Spinal cord (tissue), 9 donors: ENCODE measurements at regions not wholly inside any gene's neighbourhood (a gene's known extent, or its start where the extent isn't known, plus 50 kb on each side); places are given as distances from the start of the nearest gene placed in this dataset.

Experiments used
- DNase-seq, 6 donors: peaks; one replicate each; pipeline versions ENCODE4 v3.0.0 to v3.0.0-alpha.2; 2013 to 2015; ENCODE audit warnings: low spot score in 6 of 6, low read depth in 4 of 6
- H3K27ac ChIP-seq: one replicate; pipeline ENCODE4 v1.5.1; 2013; ENCODE audit warnings: low read depth, low read length, control low read depth
- H3K27me3 ChIP-seq: one replicate; pipeline ENCODE4 v1.6.1; 2013; ENCODE audit warnings: low read length; ENCODE audit not compliant: control insufficient read depth, insufficient read depth
- H3K36me3 ChIP-seq: one replicate; pipeline ENCODE4 v1.6.1; 2013; ENCODE audit warnings: low read length; ENCODE audit not compliant: control insufficient read depth, insufficient read depth
- H3K4me1 ChIP-seq: one replicate; pipeline ENCODE4 v1.6.1; 2013; ENCODE audit warnings: low read length; ENCODE audit not compliant: control insufficient read depth, insufficient read depth
- H3K4me3 ChIP-seq: one replicate; pipeline ENCODE4 v1.5.1; 2013; ENCODE audit warnings: low read depth, low read length, control low read depth
- H3K9me3 ChIP-seq: one replicate; pipeline ENCODE4 v1.6.1; 2013; ENCODE audit warnings: low read length; ENCODE audit not compliant: control insufficient read depth, insufficient read depth
- WGBS: methylation state at CpG from one replicate; pipeline ENCODE4 v1.1.5; 2013; ENCODE audit warnings: missing lambda C conversion rate; ENCODE audit not compliant: insufficient coverage; 5-methylcytosine and 5-hydroxymethylcytosine counted together
- donor health status: healthy.

DNA sequence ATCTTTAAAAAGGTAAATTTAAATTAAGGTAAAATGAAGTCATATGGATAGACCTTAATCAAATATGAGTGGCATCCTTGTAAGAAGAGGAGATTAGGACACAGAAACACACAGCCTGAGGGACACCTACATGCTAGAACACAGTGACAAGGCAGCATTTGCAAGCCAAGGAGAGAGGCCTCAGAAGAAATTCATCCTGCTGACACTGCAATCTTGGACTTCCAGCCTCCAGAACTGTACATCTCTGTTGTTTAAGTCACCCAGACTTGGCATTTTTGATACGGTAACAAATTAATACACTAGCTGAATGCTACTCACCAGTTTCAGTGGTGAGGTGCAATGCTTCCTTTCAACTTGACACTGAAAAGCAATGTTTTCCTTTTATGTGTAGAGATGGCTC lies 305.0 kb downstream of the TDRD15 start:
- DNase-seq: no peak
- no peaks in the 10 kb centered on the region for H3K27me3 ChIP-seq
- whole genome bisulfite sequencing: no CpG with 5 or more reads among the region's 1 CpG

DNA sequence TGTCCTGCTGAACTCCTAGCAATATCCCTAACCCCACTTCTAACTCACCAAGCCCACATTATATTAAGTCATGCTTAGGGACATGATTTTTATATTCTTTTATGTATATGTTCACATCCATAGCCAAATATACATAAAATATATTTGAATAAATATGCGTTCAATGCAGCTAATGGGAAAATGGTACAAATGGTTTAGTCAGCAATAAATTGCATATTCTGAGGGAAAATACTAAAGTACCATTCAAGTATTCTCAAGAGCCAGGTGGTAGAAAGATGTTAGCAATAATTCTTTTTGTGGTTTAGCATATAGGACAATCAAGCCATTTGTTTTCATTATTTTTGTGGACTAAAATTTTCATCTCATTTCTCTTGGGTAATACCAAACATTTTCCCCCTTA lies 306.0 kb downstream of the TDRD15 start:
- Histone ChIP-seq H3K36me3 (no peaks in the 10 kb centered on the region), H3K27me3 (no peaks in the 10 kb centered on the region), H3K4me3 (no peak overlapping the region), H3K27ac (no peak overlapping the region), H3K9me3 (peaks cover 1% of the 10 kb centered on the region), H3K4me1 (peaks cover 3% of the 10 kb centered on the region)
- DNase-seq: no peak
- no CpG with 5 or more reads among the region's 1 CpG for WGBS

More for the DNA sequence above, 305.0 kb downstream of the TDRD15 start:
- Histone ChIP-seq H3K9me3 (no peaks in the 10 kb centered on the region), H3K4me1 (peaks cover 3% of the 10 kb centered on the region), H3K36me3 (no peaks in the 10 kb centered on the region), H3K27ac (no peak overlapping the region), H3K4me3 (no peak overlapping the region)

DNA sequence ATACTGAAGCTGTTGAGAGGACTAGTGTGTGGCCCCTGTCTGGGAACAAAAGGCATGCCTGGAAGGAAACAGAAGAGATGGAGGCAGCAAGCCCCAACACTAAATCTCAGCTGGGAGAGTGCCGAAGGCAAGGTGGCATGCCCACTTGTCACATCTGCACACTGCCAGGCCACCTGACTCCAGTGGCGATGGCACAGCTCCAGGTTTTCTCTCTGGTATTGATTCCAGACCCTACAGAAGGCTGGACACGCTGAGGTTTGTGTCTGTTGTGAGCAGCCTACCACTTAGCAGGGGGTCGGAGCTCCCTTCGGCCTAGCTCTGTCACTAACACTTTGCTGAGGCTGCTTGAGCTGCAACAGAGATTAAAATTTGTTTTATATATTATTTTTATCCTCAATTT lies 307.3 kb downstream of the TDRD15 start:
- H3K9me3 ChIP-seq: peaks cover 1% of the 10 kb centered on the region
- H3K27me3 ChIP-seq: no peaks in the 10 kb centered on the region
- H3K4me1 ChIP-seq: peaks cover 3% of the 10 kb centered on the region
- H3K27ac ChIP-seq: no peak overlapping the region
- H3K36me3 ChIP-seq: no peaks in the 10 kb centered on the region
- H3K4me3 ChIP-seq: no peak overlapping the region
- peak in 1 of 6 donors; percentile 8 for DNase-seq
- WGBS: 72% methylated on average over 3 of the region's 5 CpGs

DNA sequence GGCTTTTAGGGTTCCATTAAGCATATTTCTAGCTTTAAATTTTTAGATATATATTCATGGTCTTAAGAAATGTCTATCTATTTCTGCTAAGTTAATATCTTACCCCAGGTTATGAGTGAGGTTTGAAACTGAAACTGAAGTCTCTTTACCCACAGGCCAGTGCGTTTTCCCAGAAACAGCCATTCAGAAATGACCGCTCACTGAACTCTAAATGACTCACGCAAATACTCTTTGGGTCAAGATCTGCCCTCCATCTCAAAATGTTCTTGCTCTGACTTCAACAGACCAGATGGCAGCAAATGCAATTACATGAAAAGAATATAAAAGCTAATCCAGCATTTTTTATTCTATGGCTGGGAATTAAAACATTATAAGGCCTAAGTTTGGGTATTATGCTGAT lies 315.2 kb downstream of the TDRD15 start:
- no peaks in the 10 kb centered on the region for H3K27me3 ChIP-seq
- H3K36me3 ChIP-seq: no peaks in the 10 kb centered on the region
- no CpG with 5 or more reads among the region's 3 CpGs for WGBS
- H3K27ac ChIP-seq: no peak overlapping the region
- peaks cover 1% of the 10 kb centered on the region for H3K9me3 ChIP-seq
- H3K4me3 ChIP-seq: no peak overlapping the region
- no peaks in the 10 kb centered on the region for H3K4me1 ChIP-seq
- peak in 1 of 6 donors; percentile 21 for DNase-seq

DNA sequence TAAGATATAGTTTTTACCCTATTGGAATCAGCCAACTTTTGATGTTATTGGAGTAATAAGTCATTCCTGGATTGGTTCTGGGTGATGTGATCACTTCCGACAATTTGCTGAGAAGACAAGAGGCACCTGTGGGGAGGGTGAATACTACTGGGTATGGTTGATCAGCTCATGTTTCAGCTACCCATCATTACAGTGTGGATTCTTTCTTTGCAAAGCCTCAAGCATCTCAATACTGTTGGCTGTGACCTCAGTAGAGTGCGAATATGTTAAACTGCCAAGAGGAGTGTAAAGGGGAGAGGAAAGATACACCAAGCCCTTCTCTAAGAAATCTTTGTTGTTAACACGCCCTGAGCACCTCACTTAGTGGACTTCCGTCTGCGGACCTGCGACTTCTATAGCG lies 317.7 kb downstream of the TDRD15 start:
- no peaks in the 10 kb centered on the region for H3K4me1 ChIP-seq
- H3K4me3 ChIP-seq: no peak overlapping the region
- no peaks in the 10 kb centered on the region for H3K27me3 ChIP-seq
- H3K9me3 ChIP-seq: no peaks in the 10 kb centered on the region
- no peak overlapping the region for H3K27ac ChIP-seq
- WGBS: 100% methylated on average over 1 of the region's 7 CpGs
- no peaks in the 10 kb centered on the region for H3K36me3 ChIP-seq
- DNase-seq: no peak

DNA sequence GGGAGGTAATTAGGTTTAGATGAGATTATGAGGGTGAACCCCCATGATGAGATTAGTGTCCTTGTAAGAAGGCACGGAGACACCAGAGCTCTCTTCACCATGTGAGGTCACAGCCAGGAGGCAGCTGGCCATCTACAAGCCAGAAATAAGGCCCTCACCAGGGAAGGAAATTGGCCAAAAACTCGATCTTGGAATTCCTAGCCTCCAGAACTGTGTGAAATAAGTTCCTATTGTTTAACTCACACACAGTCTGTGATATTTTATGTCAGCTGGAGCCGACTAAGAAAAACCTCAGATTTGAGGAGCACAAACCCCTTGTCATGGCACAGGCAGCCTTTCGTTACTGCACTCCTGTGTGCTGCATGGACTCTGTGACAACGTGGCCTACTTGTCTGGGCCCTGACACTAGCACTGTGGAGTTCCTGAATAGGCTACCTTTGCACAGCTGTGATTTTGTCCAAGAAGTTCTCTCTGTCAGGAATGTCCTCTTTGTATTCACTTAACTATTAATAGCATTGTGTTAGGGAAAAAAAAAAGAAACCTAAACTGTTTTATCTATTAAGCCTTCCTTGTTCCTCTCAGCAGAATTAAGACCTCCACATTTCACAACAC lies 319.8 kb downstream of the TDRD15 start:
- no peaks in the 10 kb centered on the region for H3K9me3 ChIP-seq
- WGBS: 47% methylated on average over 3 of the region's 5 CpGs
- H3K36me3 ChIP-seq: no peaks in the 10 kb centered on the region
- no peak overlapping the region for H3K27ac ChIP-seq
- H3K4me3 ChIP-seq: no peak overlapping the region
- DNase-seq: no peak
- no peaks in the 10 kb centered on the region for H3K27me3 ChIP-seq
- no peaks in the 10 kb centered on the region for H3K4me1 ChIP-seq

DNA sequence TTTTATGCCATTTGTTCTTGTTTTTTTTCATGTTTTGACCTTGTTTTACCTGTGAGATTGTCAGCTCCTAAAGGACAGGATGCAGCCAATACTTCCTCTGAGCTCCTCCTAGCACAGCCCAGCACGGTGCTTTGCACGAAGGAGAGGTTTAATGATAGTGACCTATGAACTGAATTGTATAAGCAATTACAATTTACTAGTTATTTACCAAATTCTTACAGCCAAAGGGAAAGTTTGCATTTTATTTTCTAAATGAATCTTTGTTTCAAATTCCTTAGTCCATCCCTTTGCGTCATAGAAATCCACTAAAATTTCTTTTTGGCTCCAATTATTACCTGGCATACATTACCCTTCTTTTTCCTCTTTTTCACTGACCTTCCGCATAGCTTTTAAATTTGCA lies 326.1 kb downstream of the TDRD15 start:
- WGBS: 100% methylated on average over 1 of the region's 4 CpGs
- H3K9me3 ChIP-seq: no peaks in the 10 kb centered on the region
- H3K4me3 ChIP-seq: no peak overlapping the region
- H3K27ac ChIP-seq: no peak overlapping the region
- no peak for DNase-seq
- no peaks in the 10 kb centered on the region for H3K36me3 ChIP-seq
- H3K27me3 ChIP-seq: no peaks in the 10 kb centered on the region
- peaks cover 3% of the 10 kb centered on the region for H3K4me1 ChIP-seq

DNA sequence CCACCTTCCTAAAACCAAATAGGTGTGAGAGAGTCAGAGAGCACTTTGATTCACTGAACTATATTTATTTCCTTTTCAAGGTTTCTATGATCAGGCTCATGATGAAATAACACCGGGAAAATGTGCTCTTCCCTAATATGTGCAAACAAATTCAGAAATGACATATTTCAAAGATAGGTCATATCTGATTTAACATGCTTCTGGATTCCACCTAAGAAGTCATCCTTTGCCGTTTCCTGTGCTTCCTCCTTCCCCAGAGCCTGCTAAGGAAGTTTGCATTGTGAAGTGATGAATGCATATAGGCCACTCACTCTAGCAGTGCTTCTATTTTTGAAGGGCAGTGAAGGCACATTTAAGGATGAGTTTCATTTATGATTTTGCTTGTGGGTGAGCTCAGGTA lies 327.6 kb downstream of the TDRD15 start:
- H3K4me1 ChIP-seq: peaks cover 3% of the 10 kb centered on the region
- WGBS: no CpG with 5 or more reads among the region's 2 CpGs
- H3K36me3 ChIP-seq: no peaks in the 10 kb centered on the region
- H3K27ac ChIP-seq: no peak overlapping the region
- no peaks in the 10 kb centered on the region for H3K9me3 ChIP-seq
- no peaks in the 10 kb centered on the region for H3K27me3 ChIP-seq
- DNase-seq: no peak
- H3K4me3 ChIP-seq: no peak overlapping the region

DNA sequence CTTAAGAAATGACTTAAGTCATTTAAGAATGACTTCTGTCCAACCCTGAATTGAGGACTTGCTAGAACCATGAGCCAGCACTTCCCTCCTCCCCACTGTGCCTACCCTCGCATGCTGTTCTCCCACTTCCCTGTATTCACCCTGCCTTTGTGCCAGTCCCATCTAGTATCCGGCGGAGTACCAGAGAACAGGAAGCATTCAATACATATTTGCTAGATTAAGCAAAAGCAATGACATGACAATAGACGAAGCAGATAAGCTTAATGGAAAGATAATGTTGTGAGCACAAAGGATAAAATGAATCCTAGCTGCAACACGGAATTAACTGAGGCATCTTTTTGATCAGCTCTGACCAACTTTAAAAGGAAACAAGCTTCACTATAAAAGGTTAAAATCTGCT lies 328.5 kb downstream of the TDRD15 start:
- no peak overlapping the region for H3K27ac ChIP-seq
- H3K4me3 ChIP-seq: no peak overlapping the region
- WGBS: 100% methylated on average over 1 of the region's 5 CpGs
- no peaks in the 10 kb centered on the region for H3K9me3 ChIP-seq
- H3K4me1 ChIP-seq: peaks cover 3% of the 10 kb centered on the region
- no peak for DNase-seq
- no peaks in the 10 kb centered on the region for H3K36me3 ChIP-seq
- no peaks in the 10 kb centered on the region for H3K27me3 ChIP-seq

DNA sequence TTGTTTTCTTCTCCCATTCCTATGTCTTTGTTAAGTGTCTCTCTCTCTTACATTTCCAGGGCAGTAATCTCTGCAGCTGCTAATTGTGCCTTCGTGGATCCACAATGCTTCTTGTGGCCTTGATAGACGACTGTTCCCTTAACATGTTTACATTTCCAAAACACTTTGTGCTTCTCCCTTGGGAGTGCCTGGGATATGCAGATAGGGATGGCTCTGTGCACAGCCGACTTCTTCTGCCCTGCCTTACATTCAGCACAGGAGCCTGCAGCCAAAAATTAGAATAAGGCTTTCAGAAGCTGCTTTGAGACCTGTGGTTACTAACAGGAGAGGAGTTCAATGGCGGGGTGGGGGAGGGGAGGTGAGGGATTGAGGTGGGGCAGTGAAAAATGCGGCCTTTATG lies 328.9 kb downstream of the TDRD15 start:
- Histone ChIP-seq H3K4me3 (no peak overlapping the region), H3K27ac (no peak overlapping the region), H3K9me3 (no peaks in the 10 kb centered on the region), H3K27me3 (no peaks in the 10 kb centered on the region), H3K4me1 (peaks cover 3% of the 10 kb centered on the region), H3K36me3 (no peaks in the 10 kb centered on the region)
- 45% methylated on average over 4 of the region's 5 CpGs for WGBS
- DNase-seq: peak in 1 of 6 donors; percentile 58
